Liver (tissue), 8 donors: ENCODE measurements at regions not wholly inside any gene's neighbourhood (a gene's known extent, or its start where the extent isn't known, plus 50 kb on each side); places are given as distances from the start of the nearest gene placed in this dataset.

Source experiments
- DNase-seq: peaks from one replicate; pipeline ENCODE4 v3.0.0-alpha.2; 2017; ENCODE audit warnings: low spot score
- H3K27ac ChIP-seq, 2 donors: one replicate each; pipeline ENCODE4 v1.7.0; 2013; ENCODE audit warnings: inconsistent platforms in 2 of 2, low read length in 2 of 2, control low read depth in 1 of 2, low read depth in 1 of 2, mild to moderate bottlenecking in 1 of 2
- H3K27me3 ChIP-seq, 4 donors: one replicate each; pipeline versions ENCODE4 v1.6.1 to v1.7.0; 2013; ENCODE audit warnings: low read length in 3 of 4, inconsistent platforms in 1 of 4, mild to moderate bottlenecking in 1 of 4, moderate library complexity in 1 of 4; ENCODE audit not compliant: control insufficient read depth in 4 of 4, insufficient read depth in 4 of 4
- H3K36me3 ChIP-seq, 4 donors: one replicate each; pipeline versions ENCODE4 v1.6.1 to v1.7.0; 2013; ENCODE audit warnings: low read length in 3 of 4, mild to moderate bottlenecking in 3 of 4, low read depth in 1 of 4, moderate library complexity in 1 of 4; ENCODE audit not compliant: control insufficient read depth in 4 of 4, insufficient read depth in 3 of 4
- H3K4me1 ChIP-seq, 4 donors: one replicate each; pipeline versions ENCODE4 v1.6.1 to v1.7.0; 2013; ENCODE audit warnings: low read length in 3 of 4, mild to moderate bottlenecking in 3 of 4, moderate library complexity in 1 of 4; ENCODE audit not compliant: control insufficient read depth in 4 of 4, insufficient read depth in 4 of 4
- H3K4me3 ChIP-seq, 3 donors: one replicate each; pipeline versions ENCODE4 v1.6.1 to v1.7.0; 2013; ENCODE audit warnings: low read length in 3 of 3, control low read depth in 1 of 3, low read depth in 1 of 3, mild to moderate bottlenecking in 1 of 3
- H3K9ac ChIP-seq, 2 donors: one replicate each; pipeline ENCODE4 v1.7.0; 2013; ENCODE audit warnings: low read length in 2 of 2, mild to moderate bottlenecking in 2 of 2, moderate library complexity in 2 of 2, control low read depth in 1 of 2, low read depth in 1 of 2
- H3K9me3 ChIP-seq, 4 donors: one replicate each; pipeline versions ENCODE4 v1.6.1 to v1.7.0; 2013; ENCODE audit warnings: low read length in 3 of 4; ENCODE audit not compliant: control insufficient read depth in 4 of 4
- EGR1 ChIP-seq, 2 donors: IDR thresholded peaks; 2 replicates each; pipeline ENCODE4 v1.6.1; 2016 to 2018; ENCODE audit warnings: antibody characterized with exemption in 2 of 2, low read depth in 2 of 2
- FOXA1 ChIP-seq: IDR thresholded peaks from 2 replicates; pipeline ENCODE4 v1.6.1; 2016; ENCODE audit warnings: antibody characterized with exemption
- FOXA2 ChIP-seq: IDR thresholded peaks from 2 replicates; pipeline ENCODE4 v1.6.1; 2016; ENCODE audit warnings: antibody characterized with exemption
- GABPA ChIP-seq, 2 donors: IDR thresholded peaks in 1 of 2; conservative IDR thresholded peaks in 1 of 2; 2 replicates each; pipeline ENCODE4 v1.6.1; 2016; ENCODE audit warnings: antibody characterized with exemption in 2 of 2, mild to moderate bottlenecking in 1 of 2, moderate library complexity in 1 of 2
- HNF4A ChIP-seq, 2 donors: conservative IDR thresholded peaks; 2 replicates each; pipeline ENCODE4 v1.6.1; 2016; ENCODE audit warnings: antibody characterized with exemption in 2 of 2, mild to moderate bottlenecking in 2 of 2
- HNF4G ChIP-seq: IDR thresholded peaks from 2 replicates; pipeline ENCODE4 v1.6.1; 2016; ENCODE audit warnings: antibody characterized with exemption
- JUND ChIP-seq, 2 donors: IDR thresholded peaks; 2 replicates each; pipeline ENCODE4 v1.6.1; 2016; ENCODE audit warnings: antibody characterized with exemption in 2 of 2
- NR2F2 ChIP-seq: IDR thresholded peaks from 2 replicates; pipeline ENCODE4 v1.6.1; 2016; ENCODE audit warnings: antibody characterized with exemption
- RAD21 ChIP-seq, 2 donors: IDR thresholded peaks; 2 replicates each; pipeline ENCODE4 v1.6.1; 2016; ENCODE audit warnings: antibody characterized with exemption in 2 of 2, mild to moderate bottlenecking in 2 of 2
- RXRA ChIP-seq, 2 donors: IDR thresholded peaks; 2 replicates each; pipeline ENCODE4 v1.6.1; 2017 to 2018; ENCODE audit warnings: antibody characterized with exemption in 2 of 2, mild to moderate bottlenecking in 1 of 2
- SP1 ChIP-seq: IDR thresholded peaks from 2 replicates; pipeline ENCODE4 v1.6.1; 2018; ENCODE audit warnings: antibody characterized with exemption, mild to moderate bottlenecking
- YY1 ChIP-seq: IDR thresholded peaks from 2 replicates; pipeline ENCODE4 v1.6.1; 2016; ENCODE audit warnings: antibody characterized with exemption, mild to moderate bottlenecking
- WGBS: extraction: QIAGEN DNeasy Blood & Tissue Kit; methylation state at CpG from one replicate; pipeline ENCODE4 v1.1.7; 2013; 5-methylcytosine and 5-hydroxymethylcytosine counted together
- TF ChIP-seq, protein P1 (sequence below): IDR thresholded peaks from 2 replicates; pipeline ENCODE4 v1.6.1; 2016; ENCODE audit warnings: antibody characterized with exemption
- TF ChIP-seq, protein P2 (sequence below): fragments of 150-350 bp; IDR thresholded peaks from 2 replicates; pipeline ENCODE4 v1.5.1; 2017; ENCODE audit warnings: improper control_type of control experiment, low read depth, low read length; ENCODE audit not compliant: missing input control
- TF ChIP-seq, protein P3 (sequence below): IDR thresholded peaks from 2 replicates; pipeline ENCODE4 v1.6.1; 2016; ENCODE audit warnings: antibody characterized with exemption
- TF ChIP-seq, protein P4 (sequence below): IDR thresholded peaks from 2 replicates; pipeline ENCODE4 v1.6.1; 2016; ENCODE audit warnings: antibody characterized with exemption
- donor health status: healthy.
- donor health status: healthy.
- donor health status: healthy.
- donor health status: healthy.
- donor health status: healthy.

DNA sequence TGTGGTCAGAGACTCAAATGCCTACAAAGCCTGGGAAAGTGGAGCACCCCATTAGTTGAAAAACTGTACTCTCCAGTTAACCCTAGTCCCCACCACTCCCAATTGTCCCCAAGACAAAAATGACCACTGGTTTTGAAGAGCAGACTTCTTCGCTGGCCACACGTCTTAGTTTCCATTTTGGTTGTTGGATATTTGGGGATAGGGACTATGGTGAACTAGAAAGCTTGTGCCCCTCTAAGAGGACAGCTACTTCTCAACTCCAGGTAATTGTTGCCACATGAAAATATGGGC, 109.4 kb upstream of the SPRY4 start:
- over 99% methylated on average over 2 of the region's 2 CpGs for WGBS
- Histone ChIP-seq H3K27ac (no peak overlapping the region), H3K4me3 (no peak overlapping the region), H3K4me1 (no peaks in the 10 kb centered on the region), H3K9ac (no peak overlapping the region), H3K9me3 (no peaks in the 10 kb centered on the region), H3K27me3 (no peaks in the 10 kb centered on the region), H3K36me3 (no peaks in the 10 kb centered on the region)
- DNase-seq: no peak
- TF ChIP-seq, protein P1, sequence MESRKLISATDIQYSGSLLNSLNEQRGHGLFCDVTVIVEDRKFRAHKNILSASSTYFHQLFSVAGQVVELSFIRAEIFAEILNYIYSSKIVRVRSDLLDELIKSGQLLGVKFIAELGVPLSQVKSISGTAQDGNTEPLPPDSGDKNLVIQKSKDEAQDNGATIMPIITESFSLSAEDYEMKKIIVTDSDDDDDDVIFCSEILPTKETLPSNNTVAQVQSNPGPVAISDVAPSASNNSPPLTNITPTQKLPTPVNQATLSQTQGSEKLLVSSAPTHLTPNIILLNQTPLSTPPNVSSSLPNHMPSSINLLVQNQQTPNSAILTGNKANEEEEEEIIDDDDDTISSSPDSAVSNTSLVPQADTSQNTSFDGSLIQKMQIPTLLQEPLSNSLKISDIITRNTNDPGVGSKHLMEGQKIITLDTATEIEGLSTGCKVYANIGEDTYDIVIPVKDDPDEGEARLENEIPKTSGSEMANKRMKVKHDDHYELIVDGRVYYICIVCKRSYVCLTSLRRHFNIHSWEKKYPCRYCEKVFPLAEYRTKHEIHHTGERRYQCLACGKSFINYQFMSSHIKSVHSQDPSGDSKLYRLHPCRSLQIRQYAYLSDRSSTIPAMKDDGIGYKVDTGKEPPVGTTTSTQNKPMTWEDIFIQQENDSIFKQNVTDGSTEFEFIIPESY: no peak
- TF ChIP-seq FOXA1 (no peak), RXRA (IDR thresholded peaks at IDR 0.05) (no peak)
- TF ChIP-seq, protein P2, sequence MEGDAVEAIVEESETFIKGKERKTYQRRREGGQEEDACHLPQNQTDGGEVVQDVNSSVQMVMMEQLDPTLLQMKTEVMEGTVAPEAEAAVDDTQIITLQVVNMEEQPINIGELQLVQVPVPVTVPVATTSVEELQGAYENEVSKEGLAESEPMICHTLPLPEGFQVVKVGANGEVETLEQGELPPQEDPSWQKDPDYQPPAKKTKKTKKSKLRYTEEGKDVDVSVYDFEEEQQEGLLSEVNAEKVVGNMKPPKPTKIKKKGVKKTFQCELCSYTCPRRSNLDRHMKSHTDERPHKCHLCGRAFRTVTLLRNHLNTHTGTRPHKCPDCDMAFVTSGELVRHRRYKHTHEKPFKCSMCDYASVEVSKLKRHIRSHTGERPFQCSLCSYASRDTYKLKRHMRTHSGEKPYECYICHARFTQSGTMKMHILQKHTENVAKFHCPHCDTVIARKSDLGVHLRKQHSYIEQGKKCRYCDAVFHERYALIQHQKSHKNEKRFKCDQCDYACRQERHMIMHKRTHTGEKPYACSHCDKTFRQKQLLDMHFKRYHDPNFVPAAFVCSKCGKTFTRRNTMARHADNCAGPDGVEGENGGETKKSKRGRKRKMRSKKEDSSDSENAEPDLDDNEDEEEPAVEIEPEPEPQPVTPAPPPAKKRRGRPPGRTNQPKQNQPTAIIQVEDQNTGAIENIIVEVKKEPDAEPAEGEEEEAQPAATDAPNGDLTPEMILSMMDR: no peak

DNA sequence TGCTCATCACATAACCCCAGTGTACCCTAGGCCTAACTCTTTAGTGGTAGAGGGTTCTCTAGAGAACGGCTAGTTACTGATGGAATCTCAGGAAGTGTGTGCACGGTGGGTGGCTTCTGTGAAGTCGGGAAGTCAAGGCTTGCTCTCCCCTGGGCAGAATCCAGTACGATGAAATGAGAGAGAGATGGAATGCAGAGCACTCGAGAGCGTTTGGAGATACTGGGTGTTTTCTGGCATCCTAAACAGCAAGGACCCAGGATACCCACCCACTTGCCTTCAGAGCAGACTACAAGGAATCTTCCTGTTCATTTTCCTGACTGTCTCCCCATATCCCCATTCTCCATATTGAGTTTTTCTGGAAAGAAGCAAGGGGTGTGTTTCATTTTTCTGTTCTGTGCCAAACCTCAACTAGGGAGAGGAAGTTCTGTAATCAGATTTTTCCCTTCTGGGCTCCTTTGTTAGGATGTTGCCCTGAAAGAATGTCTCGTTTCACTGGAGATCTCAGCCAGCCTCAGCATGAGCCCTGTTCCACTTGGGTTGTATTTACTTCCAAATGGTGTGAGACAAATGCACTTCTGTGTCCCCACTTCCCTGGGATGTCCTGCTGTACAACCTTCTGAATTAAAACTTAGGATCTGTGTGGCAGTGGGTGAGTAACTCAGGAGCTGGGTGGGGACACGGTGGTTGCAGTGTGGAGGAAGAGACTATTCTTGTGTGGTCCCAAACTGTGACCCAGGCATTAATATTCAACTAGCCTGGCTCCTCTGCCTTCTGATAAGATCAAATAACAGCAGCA, 108.9 kb upstream of the SPRY4 start:
- H3K27ac ChIP-seq: no peak overlapping the region
- no peaks in the 10 kb centered on the region for H3K36me3 ChIP-seq
- TF ChIP-seq, protein P3, sequence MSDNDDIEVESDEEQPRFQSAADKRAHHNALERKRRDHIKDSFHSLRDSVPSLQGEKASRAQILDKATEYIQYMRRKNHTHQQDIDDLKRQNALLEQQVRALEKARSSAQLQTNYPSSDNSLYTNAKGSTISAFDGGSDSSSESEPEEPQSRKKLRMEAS: no peak
- TF ChIP-seq RXRA (IDR thresholded peaks at IDR 0.05) (no peak), NR2F2 (no peak), FOXA2 (no peak), EGR1 (IDR thresholded peaks at IDR 0.05; ENCODE audit: low read depth in 2 of 2) (no peak), YY1 (no peak), FOXA1 (no peak), HNF4G (no peak)
- TF ChIP-seq, protein P2: no peak
- no peaks in the 10 kb centered on the region for H3K4me1 ChIP-seq
- no peak overlapping the region for H3K9ac ChIP-seq
- DNase-seq: no peak
- 67% methylated on average over 8 of the region's 8 CpGs for WGBS
- H3K9me3 ChIP-seq: no peaks in the 10 kb centered on the region
- H3K27me3 ChIP-seq: no peaks in the 10 kb centered on the region
- H3K4me3 ChIP-seq: no peak overlapping the region

DNA sequence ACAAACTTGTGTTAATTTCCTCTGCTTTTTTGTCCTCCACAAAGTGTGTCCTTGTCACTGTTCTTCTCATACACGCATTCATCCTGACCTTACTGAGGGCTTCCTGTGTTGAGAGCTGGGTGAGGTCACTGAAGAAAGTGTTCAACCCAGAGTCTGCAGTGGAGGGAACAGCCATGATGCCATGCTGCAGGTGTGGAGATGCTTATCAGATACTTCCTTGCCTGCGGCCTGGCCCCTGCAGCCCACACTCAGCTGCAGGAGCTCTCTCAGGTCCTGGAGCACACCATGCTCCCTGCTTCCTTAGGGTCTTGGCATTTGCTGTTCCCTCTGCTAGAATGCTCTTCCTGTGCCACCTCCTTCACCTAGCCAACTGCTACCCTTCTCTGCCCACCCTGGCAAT, 108.1 kb upstream of the SPRY4 start:
- no peak for DNase-seq
- H3K9ac ChIP-seq: no peak overlapping the region

More for the DNA sequence above, 108.1 kb upstream of the SPRY4 start:
- H3K4me1 ChIP-seq: no peaks in the 10 kb centered on the region
- no peaks in the 10 kb centered on the region for H3K9me3 ChIP-seq
- H3K27ac ChIP-seq: no peak overlapping the region
- H3K4me3 ChIP-seq: no peak overlapping the region
- TF ChIP-seq GABPA (IDR thresholded peaks at IDR 0.05 in 1 of 2, conservative IDR thresholded peaks at IDR 0.05 in 1 of 2) (no peak), HNF4A (conservative IDR thresholded peaks at IDR 0.05) (no peak), RAD21 (IDR thresholded peaks at IDR 0.05) (no peak), FOXA1 (no peak), RXRA (IDR thresholded peaks at IDR 0.05) (no peak), YY1 (no peak), NR2F2 (no peak), EGR1 (IDR thresholded peaks at IDR 0.05; ENCODE audit: low read depth in 2 of 2) (no peak), JUND (IDR thresholded peaks at IDR 0.05) (no peak), SP1 (no peak)
- TF ChIP-seq, protein P3: no peak
- TF ChIP-seq, protein P4, sequence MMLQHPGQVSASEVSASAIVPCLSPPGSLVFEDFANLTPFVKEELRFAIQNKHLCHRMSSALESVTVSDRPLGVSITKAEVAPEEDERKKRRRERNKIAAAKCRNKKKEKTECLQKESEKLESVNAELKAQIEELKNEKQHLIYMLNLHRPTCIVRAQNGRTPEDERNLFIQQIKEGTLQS: no peak
- TF ChIP-seq, protein P2: no peak
- no peaks in the 10 kb centered on the region for H3K36me3 ChIP-seq
- no peaks in the 10 kb centered on the region for H3K27me3 ChIP-seq
- 74% methylated on average over 2 of the region's 2 CpGs for WGBS
